Gastroesophageal sphincter (tissue), 3 donors: ENCODE measurements at regions not wholly inside any gene's neighbourhood (a gene's known extent, or its start where the extent isn't known, plus 50 kb on each side); places are given as distances from the start of the nearest gene placed in this dataset.

Experiments used
- CTCF ChIP-seq, 4 experiments: fragments of 200-600 bp in 2 of 4; fragments of 450-650 bp in 2 of 4; sonication (generic) in 1 of 4; IDR thresholded peaks; one replicate each; pipeline ENCODE4 v1.5.1; 2017 to 2019; ENCODE audit warnings: antibody characterized with exemption in 4 of 4, mild to moderate bottlenecking in 2 of 4, moderate library complexity in 2 of 4
- POLR2A ChIP-seq, 2 donors: fragments of 450-650 bp; IDR thresholded peaks; one replicate each; pipeline ENCODE4 v1.6.1; 2017; ENCODE audit warnings: antibody characterized with exemption in 2 of 2, mild to moderate bottlenecking in 2 of 2, moderate library complexity in 1 of 2

GRCh38 chr2:191582355-191582754 is 95.6 kb upstream of the NABP1 start:
- TF ChIP-seq CTCF (IDR thresholded peaks at IDR 0.05): no peak
- TF ChIP-seq POLR2A (IDR thresholded peaks at IDR 0.05): no peak
